PFSK-1 (cell line): ENCODE measurements at regions not wholly inside any gene's neighbourhood (a gene's known extent, or its start where the extent isn't known, plus 50 kb on each side); places are given as distances from the start of the nearest gene placed in this dataset.

ENCODE experiments used
- POLR2AphosphoS5 ChIP-seq: IDR thresholded peaks from 2 replicates; pipeline ENCODE4 v1.6.1; 2012; ENCODE audit warnings: low read depth, mild to moderate bottlenecking, control low read depth, low read length, moderate library complexity
- TAF1 ChIP-seq: IDR thresholded peaks from 2 replicates; pipeline ENCODE4 v1.6.1; 2012; ENCODE audit warnings: low read length, control low read depth, borderline replicate concordance; ENCODE audit not compliant: insufficient read depth

DNA sequence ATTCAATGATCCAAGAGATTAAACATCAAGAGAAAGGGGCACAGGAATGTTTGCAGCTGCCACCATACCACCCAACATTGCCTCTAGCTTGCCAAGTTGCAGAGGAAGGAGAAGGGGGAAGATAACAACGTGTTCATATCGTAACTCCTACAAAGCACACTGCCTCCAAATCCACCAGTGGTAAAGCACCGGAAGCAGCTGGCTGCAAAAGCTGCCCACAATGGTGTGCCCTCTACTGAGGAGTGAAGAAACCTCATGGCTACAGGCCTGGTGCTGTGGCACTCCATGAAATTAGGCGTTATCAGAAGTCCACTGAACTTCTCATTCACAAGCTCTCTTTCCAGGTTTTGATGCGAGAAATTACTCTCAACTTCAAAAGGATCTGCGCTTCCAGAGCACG, 263.9 kb upstream of the STT3B start:
- TF ChIP-seq POLR2AphosphoS5: no peak
- TF ChIP-seq TAF1: no peak
